HG03135 (cell line): ENCODE measurements at regions not wholly inside any gene's neighbourhood (a gene's known extent, or its start where the extent isn't known, plus 50 kb on each side); places are given as distances from the start of the nearest gene placed in this dataset.

Experiments used
- ATAC-seq: cut with Tn5 transposase; IDR thresholded peaks from one replicate; pipeline ENCODE4 v1.9.1; 2021; ENCODE audit warnings: mild to moderate bottlenecking, moderate library complexity; ENCODE audit not compliant: unreplicated experiment

DNA sequence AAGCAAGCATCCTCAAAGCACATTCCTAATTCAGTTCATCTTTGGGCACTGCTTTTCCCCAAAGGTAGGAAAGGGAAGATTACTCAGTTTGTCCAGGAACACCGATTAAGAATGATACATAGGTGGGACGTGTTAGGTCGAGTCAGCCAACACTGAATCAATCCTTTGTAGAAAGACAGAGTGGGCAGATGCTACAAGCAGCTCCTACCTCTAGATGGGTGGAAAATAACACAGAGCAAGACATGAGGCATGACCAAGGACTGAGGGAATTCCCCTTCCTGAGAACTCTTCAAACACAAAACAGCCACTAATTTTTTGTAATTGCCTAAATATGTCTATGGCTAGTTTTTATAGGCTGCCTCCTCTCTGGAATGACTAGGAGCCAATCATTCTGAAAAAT lies 331.7 kb downstream of the HNRNPD start:
- no peak for ATAC-seq

DNA sequence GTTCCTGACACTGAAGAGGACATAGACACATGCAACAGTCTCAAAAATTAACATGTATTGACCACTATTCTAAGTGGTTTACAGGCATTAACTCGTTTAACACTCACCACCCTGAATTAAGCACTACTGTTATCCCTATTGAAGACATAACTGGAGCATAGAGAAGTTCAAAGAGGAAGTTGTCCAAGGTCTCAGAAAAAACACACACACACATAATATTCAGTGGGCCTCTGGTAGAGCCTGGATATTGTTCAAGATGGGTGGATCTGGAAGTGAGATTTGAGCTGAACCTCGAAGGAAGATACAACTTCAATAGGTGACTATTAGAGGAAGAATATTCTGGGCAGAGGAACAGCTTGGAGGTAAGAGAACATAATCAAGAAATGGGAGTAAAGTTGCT lies 334.9 kb downstream of the HNRNPD start:
- no peak for ATAC-seq

DNA sequence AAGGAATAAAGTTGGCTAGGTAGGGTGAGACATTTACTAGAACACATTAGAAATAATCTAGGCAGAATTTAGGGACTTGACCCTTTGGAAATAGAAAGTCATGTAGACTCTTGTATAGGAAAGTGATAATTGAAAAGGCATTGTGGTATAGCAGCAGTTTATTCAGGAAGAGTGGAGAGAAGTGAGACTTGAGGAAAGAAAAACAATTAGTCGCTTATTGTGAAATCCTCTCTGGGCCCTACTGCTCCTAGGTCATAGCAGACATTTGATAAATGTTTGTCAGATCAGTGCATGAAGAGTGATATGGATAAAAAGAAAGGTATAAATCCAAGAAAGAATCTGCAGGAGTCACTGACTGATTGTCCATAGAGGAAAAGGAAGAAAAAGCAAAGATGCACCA lies 337.6 kb downstream of the HNRNPD start:
- no peak for ATAC-seq

DNA sequence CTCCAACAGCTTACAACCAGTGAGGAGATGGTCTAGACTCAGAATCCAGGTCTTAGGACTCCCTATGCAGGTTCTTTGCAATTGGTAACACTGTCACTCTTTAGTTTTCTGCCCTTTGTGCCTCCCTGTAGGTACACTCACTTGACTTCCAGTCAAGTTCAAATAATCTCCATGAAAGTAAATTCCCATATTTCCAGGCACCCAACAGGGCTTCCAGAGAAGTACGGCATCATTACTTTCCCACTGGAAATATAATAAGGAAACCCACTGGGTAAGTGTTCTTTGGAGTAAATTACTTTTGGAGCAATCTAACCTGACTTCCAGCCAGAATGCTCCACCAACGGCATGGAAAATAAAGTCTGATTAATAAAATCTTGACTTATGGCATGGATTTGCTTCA lies 338.9 kb downstream of the HNRNPD start:
- no peak for ATAC-seq

DNA sequence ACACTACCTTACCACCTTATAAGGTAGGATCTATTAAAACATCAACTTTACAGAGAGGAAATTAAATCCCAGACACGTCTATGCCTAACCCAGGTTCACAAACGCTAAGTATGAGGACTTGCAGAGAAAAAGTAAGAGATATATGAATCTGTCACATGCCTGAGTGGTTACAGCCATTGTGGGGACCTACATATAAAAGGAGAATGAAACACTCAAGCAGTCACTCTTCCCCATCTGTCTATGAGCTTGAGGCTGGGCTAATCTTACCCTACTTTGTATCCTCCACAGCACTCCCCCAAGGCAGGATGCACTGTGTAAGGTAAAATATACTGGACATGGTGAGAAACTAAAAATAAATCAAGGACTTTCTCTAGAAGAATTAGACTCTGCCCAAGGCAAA lies 339.9 kb downstream of the HNRNPD start:
- no peak for ATAC-seq

DNA sequence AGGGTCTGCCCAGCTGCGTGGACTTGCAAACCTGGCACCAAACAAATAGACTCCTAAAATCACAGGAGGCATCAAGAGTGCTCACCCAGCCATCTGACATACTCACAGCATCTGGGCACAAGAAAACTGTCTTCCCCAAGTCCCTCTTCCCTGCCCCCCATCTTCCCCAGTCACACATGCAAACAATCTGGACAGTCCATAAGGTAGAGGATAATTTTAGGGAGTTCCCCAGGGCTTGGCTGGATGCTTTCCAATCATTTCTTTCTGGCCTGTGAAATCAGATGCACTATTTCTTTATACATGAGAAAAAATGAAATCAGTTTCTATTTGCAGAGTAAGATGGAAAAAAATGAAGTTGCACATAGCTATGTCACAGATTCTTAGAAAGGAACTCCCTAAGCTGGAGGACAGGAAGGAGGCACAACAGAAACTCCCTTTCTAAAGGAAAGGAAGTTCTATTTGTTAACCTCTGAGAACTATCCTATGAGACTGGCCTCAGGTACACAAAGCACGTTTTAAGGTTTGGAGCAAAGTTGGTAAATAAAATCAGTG lies 342.3 kb downstream of the HNRNPD start:
- no peak for ATAC-seq

DNA sequence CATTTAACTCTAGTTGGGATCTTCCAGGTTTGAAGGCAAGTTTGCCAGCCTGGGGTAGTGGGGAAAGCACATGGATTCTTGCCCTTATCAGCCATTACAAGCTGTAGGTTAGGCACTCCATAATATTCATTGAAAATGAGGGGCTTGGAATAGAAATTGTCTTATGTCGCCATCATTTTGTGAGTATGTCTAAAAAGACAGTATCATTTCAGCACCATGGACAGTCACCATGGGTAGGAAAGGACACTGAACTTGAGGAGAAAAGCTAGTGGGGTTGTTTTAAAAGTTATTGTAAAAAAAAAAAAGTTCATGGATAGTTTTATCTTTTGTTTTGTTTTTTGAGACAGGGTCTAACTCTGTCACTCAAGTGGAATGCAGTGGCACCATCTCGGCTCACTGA lies 356.1 kb downstream of the HNRNPD start:
- ATAC-seq = no peak

DNA sequence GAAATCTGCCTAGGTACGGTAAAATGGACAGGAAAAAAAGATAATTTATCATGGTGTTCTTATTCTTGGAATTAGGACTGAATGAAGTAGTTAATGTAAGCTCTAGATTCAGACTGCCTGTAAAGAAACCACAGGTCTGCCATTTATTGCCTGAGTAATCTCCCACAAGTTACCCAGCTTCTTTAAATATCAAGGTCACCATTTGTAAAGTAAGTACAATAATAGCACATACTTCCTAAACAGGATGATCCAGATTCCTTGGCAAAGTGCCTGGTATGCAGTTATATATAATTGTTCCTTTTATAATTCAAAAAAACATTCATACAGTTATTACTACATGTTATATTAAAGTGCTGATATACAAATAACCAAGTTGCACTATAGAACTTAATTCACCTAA lies 368.6 kb downstream of the HNRNPD start:
- ATAC-seq = no peak

DNA sequence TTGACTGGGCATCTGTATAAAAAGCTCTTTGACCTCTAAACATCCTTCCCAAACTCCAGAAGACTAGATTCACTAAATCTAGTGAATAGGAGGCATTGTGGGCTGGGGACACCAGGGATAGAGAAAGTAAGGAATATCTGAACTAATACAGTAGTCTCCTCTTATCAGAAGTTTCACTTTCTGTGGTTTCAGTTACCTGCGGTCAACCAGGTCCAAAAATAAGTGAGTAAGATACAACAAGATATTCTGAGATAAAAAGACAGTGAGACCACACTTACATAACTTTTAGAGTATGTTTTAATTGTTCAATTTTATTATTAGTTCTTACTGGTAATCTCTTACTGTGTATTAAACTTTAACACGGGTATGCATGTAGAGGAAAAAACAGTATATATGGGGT lies 376.5 kb downstream of the HNRNPD start:
- no peak for ATAC-seq

DNA sequence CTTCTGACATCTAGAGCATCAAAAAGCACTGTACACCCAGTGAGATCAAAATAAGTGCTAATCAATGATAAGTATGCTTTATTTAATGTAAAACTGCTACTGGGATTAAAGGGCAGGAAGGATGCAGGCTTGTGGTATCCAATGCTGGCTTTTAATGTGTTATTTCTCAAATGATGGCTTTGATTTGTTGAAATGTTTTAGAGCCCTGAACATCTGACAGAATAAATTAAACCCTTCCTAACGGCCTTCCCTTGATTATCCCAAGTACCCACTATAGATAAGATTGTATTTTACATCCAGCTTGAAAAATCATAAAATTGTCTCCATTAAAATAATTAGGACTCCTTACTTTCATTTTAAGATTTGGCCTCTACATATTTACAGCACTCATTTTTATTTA lies 382.9 kb downstream of the HNRNPD start:
- ATAC-seq = no peak

DNA sequence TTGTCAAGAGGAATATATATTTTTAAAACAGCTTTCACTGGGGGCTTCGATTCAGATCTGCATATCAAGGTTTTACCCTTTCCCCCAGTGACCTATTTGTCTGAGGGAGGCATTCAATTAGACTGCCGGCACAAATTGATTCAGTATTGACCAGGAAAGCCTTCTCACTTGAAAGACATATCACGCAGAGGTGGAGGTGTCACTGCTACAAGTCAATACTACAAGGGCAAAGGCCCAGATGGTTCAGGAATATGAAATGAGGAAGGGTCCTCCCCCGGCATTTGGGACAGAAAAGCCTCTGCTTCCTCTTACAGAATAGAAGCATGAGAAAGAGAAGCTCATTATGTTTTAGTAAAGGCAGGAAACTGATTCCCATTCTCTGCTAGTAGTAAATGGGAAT lies 383.6 kb downstream of the HNRNPD start:
- ATAC-seq = no peak

DNA sequence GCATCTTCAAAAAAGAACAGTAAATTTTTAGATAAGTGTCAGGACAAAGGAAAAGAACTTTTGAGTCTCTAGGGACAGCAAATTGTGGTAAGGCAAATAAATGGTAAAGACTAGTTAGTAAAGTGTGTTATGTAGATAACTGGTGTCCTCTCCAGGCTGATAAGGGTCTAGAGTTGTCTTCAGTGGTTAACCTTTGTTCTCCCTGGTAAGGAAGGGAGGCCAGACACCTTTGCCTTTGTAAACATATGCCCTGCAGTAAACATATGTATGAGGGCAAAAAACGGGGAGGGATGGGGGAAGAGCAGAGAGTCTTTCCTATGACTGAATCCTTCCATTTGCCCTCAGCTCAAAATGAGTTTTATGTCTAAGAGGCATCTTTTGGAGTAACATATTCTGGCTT lies 384.6 kb downstream of the HNRNPD start:
- no peak for ATAC-seq

DNA sequence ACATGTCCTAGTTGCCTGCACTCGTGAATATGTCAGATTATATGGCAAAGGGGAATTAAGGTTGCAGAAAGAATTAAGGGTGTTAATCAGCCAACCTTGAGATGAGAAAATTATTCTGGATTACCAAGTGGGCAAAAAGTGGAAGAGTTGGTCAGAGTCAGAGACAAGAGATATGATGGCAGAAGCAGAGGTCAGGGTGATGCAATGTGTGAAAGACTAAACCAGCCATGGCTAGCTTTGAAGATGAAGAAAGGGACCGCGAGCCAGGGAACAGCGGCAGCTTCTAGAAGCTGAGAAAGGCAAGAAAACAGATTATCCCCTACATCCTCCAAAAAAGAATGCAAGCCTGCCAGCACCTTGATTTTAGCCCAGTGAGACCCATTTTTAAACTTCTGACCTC lies 385.6 kb downstream of the HNRNPD start:
- no peak for ATAC-seq

DNA sequence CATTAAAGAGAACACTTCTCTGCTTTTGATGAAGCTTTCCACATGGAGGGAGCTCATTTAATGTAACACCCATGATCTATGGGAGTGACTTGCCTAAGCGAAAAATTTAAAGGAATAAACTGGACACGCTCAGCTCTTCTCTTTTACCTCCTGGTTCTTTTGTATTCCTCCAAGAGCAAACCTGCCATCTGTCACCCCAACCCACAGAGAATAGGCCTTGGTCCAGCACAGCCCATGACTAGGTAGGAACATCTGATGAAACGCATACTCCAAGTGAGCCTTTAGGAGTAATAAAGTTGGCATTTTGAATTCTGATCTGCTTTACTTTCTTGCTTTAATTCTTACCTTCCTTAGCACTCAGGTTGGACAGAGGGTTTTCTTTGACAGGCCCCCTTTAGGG lies 389.0 kb downstream of the HNRNPD start:
- no peak for ATAC-seq

DNA sequence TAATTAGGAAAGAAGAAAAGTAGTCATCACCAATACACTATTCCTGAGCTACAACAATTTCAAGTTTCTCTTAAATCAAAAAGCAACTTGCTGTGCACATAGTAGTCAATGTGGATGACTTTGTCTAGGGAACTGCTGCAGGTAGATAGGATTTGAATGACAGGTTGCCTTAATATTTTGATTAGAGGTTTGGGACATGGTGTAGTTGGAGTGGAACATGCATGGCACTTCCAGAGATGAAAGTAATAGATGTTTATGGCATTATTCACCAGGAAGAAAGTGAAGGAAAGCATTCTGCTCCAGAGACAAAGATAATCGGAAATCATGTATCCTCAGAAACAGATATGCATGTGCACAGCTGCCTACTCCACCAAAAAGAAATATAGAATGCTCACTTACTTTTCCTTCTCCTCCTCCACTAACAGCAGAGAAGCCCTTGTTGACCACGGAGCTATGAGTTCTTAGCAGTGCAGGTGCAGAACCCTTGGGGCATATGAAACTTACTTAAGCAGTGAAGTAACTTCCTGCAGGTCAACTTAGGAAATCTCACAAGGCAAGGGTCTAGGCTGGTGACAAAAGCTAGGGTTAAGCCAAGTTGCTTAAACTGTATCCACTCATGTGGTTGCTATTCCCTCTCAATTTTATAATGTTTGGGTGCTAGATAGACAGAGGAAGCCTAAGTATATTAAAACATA lies 390.8 kb downstream of the HNRNPD start:
- ATAC-seq = no peak

DNA sequence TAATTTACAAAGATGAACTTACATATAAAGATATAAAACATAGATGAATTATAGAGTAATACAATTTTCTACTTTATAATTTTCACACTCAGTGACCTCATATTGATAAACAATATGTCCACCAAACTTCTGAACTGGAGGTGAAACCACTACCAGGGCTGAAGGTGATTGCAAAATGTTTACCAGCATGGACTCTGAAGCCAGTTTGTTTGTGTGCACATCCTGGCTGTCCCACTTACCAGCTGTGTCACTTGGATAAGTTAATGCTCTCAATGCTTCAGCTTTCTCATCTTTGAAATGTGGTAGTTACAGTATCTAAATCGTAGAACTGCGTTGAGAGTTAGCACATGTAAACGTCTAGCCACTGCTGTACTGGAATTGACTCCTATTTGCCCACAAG lies 392.6 kb downstream of the HNRNPD start:
- ATAC-seq = no peak

DNA sequence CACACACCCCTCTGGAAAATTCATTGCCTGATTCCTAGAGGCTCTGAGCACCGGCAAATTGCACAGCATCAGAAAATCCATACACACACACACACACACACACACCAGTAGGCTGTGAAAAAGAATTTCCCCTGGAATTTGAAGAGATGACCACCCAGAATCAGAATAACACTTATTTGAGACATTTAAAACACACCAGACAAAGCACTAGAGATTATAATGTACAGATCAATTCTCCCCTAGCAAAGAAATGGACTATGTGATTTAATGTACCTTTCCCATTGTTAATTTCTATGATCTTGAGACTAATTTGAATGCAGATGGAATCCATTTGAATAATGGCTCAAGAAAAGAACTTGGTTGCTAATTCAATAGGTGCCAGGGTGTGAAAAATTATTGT lies 399.3 kb downstream of the HNRNPD start:
- no peak for ATAC-seq

DNA sequence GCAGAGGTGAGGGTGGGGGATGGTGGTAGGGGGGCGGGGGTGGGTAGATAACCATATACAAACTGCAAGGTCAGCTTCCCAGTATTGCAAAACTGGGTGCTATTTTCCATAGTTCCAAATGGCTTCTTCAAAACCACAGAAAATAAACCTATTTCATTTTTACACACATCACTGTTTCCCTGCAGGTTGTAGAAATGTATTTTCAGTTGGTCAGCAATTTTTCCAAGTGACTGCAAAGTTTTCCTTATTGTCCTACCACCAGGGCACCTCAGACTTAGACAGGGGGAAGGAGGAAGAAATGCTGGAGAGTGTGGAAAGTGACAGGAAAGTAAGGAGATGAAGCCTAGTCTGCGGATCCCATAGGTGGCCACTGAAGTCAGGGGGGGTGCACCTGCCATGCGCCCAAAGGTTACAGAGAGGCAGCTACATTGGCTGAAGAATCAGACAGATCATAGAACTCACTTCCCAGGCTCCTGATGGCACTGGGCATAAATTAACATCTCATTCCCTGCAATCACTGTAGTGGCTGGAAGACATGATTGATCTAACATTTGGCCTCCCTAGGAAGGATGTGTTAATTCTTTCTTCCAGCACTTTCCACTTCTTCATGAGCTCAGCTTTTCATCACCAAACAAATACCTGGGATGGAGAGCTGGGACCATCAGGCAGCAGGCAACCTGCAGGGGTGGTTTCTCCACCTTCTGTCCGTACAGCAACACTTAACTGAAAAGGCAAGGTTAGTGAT lies 402.0 kb downstream of the HNRNPD start:
- no peak for ATAC-seq

DNA sequence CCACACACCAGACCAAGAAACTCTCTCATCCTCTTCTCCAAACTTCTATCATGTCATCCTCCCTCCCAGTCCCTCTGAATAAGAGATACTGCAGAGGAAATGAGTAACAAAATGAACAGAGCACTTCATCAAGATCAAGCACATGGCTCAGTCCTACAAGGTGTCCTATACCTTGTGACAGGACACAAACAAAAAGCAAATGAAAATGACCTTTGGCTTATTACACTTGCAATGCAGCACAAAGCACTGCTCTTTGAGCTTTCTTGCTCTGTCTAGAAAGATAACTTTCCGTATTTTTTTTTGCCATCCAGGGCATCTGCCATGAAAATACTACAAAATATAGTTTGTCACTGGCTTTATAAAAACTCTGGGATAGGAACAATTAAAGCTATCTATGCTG lies 402.7 kb downstream of the HNRNPD start:
- ATAC-seq = no peak

DNA sequence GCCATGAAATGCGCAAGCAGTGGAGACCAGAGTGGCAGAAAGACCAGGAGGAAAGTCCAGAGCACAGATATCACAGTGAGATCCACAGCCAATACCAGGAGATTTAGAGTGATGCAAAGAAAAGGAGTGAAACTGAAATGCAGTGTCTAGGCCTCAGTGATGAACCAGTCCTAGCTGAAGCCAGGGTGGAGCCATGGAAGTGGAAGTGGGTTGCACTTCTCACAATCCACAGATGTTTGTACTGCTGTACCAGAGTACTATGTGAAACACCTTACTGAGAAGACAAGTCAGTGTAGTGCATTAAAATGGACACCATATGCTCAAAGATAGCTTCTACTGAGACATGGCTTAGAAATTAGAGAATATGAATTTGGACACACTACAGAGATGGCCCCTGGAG lies 403.3 kb downstream of the HNRNPD start:
- ATAC-seq = no peak

DNA sequence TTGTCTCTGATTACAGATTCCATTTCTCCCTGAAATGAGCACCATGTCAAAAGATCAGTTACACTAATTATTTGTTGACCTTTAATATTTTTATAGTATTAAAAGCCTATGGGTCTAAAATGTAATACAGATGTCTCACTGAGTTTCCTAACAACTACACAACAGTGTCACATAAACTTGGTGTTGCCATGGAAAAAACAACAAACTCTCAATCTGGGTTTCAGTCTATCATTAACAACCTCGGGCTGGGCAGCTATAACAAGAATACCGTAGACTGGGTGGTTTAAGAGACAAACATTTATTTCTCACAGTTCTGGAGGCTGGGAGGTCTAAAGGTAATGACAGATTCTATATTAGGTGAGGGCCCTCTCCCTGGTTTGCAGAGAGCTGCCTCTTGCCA lies 407.1 kb downstream of the HNRNPD start:
- ATAC-seq = no peak

DNA sequence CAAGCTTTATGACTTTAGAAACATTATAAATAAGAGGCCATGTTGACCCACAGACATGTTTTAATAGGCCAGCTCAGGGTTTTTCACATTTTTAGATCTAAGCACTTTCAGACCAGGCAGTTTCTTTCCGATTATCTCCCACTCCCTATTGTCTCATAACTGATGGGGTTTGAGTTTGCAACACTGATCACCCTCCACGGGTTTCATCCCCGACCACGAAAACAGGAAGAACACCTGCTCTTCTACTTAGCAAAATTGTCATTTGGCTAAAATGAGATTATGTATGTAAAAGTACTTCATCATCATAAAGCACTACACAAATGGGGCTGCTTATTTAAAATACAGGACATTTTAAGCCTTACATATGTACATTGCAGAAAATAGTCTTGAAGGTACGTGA lies 407.9 kb downstream of the HNRNPD start:
- ATAC-seq = no peak

DNA sequence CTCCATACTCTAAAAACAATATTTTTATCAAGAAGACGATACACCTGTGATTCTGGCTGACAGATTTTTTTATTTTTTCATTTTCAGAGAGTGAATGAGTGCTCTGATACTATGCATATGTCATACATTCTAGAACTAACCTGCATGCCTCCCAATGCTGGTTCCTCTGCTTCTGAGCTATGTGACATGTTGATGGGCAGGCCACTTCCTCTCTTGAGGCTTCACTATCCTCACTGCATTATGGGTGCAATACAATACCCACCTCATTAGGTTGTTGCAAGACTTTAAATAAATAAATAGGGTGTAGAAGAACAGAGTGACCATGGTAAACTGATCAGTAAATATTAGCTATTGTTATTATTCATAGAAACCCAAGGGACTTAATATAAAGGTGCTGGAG lies 408.3 kb downstream of the HNRNPD start:
- no peak for ATAC-seq
